Liver (tissue), 8 donors: ENCODE measurements at regions not wholly inside any gene's neighbourhood (a gene's known extent, or its start where the extent isn't known, plus 50 kb on each side); places are given as distances from the start of the nearest gene placed in this dataset.

Experiments used
- DNase-seq: peaks from one replicate; pipeline ENCODE4 v3.0.0-alpha.2; 2017; ENCODE audit warnings: low spot score
- H3K27ac ChIP-seq, 2 donors: one replicate each; pipeline ENCODE4 v1.7.0; 2013; ENCODE audit warnings: inconsistent platforms in 2 of 2, low read length in 2 of 2, control low read depth in 1 of 2, low read depth in 1 of 2, mild to moderate bottlenecking in 1 of 2
- H3K27me3 ChIP-seq, 4 donors: one replicate each; pipeline versions ENCODE4 v1.6.1 to v1.7.0; 2013; ENCODE audit warnings: low read length in 3 of 4, inconsistent platforms in 1 of 4, mild to moderate bottlenecking in 1 of 4, moderate library complexity in 1 of 4; ENCODE audit not compliant: control insufficient read depth in 4 of 4, insufficient read depth in 4 of 4
- H3K36me3 ChIP-seq, 4 donors: one replicate each; pipeline versions ENCODE4 v1.6.1 to v1.7.0; 2013; ENCODE audit warnings: low read length in 3 of 4, mild to moderate bottlenecking in 3 of 4, low read depth in 1 of 4, moderate library complexity in 1 of 4; ENCODE audit not compliant: control insufficient read depth in 4 of 4, insufficient read depth in 3 of 4
- H3K4me1 ChIP-seq, 4 donors: one replicate each; pipeline versions ENCODE4 v1.6.1 to v1.7.0; 2013; ENCODE audit warnings: low read length in 3 of 4, mild to moderate bottlenecking in 3 of 4, moderate library complexity in 1 of 4; ENCODE audit not compliant: control insufficient read depth in 4 of 4, insufficient read depth in 4 of 4
- H3K4me3 ChIP-seq, 3 donors: one replicate each; pipeline versions ENCODE4 v1.6.1 to v1.7.0; 2013; ENCODE audit warnings: low read length in 3 of 3, control low read depth in 1 of 3, low read depth in 1 of 3, mild to moderate bottlenecking in 1 of 3
- H3K9ac ChIP-seq, 2 donors: one replicate each; pipeline ENCODE4 v1.7.0; 2013; ENCODE audit warnings: low read length in 2 of 2, mild to moderate bottlenecking in 2 of 2, moderate library complexity in 2 of 2, control low read depth in 1 of 2, low read depth in 1 of 2
- H3K9me3 ChIP-seq, 4 donors: one replicate each; pipeline versions ENCODE4 v1.6.1 to v1.7.0; 2013; ENCODE audit warnings: low read length in 3 of 4; ENCODE audit not compliant: control insufficient read depth in 4 of 4
- ATF3 ChIP-seq: IDR thresholded peaks from 2 replicates; pipeline ENCODE4 v1.6.1; 2016; ENCODE audit warnings: antibody characterized with exemption
- CTCF ChIP-seq: fragments of 150-350 bp; IDR thresholded peaks from 2 replicates; pipeline ENCODE4 v1.5.1; 2017; ENCODE audit warnings: improper control_type of control experiment, low read depth, low read length; ENCODE audit not compliant: missing input control
- EGR1 ChIP-seq, 2 donors: IDR thresholded peaks; 2 replicates each; pipeline ENCODE4 v1.6.1; 2016 to 2018; ENCODE audit warnings: antibody characterized with exemption in 2 of 2, low read depth in 2 of 2
- FOXA2 ChIP-seq: IDR thresholded peaks from 2 replicates; pipeline ENCODE4 v1.6.1; 2016; ENCODE audit warnings: antibody characterized with exemption
- GABPA ChIP-seq, 2 donors: IDR thresholded peaks in 1 of 2; conservative IDR thresholded peaks in 1 of 2; 2 replicates each; pipeline ENCODE4 v1.6.1; 2016; ENCODE audit warnings: antibody characterized with exemption in 2 of 2, mild to moderate bottlenecking in 1 of 2, moderate library complexity in 1 of 2
- HNF4G ChIP-seq: IDR thresholded peaks from 2 replicates; pipeline ENCODE4 v1.6.1; 2016; ENCODE audit warnings: antibody characterized with exemption
- JUND ChIP-seq, 2 donors: IDR thresholded peaks; 2 replicates each; pipeline ENCODE4 v1.6.1; 2016; ENCODE audit warnings: antibody characterized with exemption in 2 of 2
- MAX ChIP-seq: IDR thresholded peaks from 2 replicates; pipeline ENCODE4 v1.6.1; 2016; ENCODE audit warnings: antibody characterized with exemption
- NR2F2 ChIP-seq: IDR thresholded peaks from 2 replicates; pipeline ENCODE4 v1.6.1; 2016; ENCODE audit warnings: antibody characterized with exemption
- RAD21 ChIP-seq, 2 donors: IDR thresholded peaks; 2 replicates each; pipeline ENCODE4 v1.6.1; 2016; ENCODE audit warnings: antibody characterized with exemption in 2 of 2, mild to moderate bottlenecking in 2 of 2
- REST ChIP-seq: IDR thresholded peaks from 2 replicates; pipeline ENCODE4 v1.6.1; 2016; ENCODE audit warnings: antibody characterized with exemption, mild to moderate bottlenecking
- RXRA ChIP-seq, 2 donors: IDR thresholded peaks; 2 replicates each; pipeline ENCODE4 v1.6.1; 2017 to 2018; ENCODE audit warnings: antibody characterized with exemption in 2 of 2, mild to moderate bottlenecking in 1 of 2
- SP1 ChIP-seq: IDR thresholded peaks from 2 replicates; pipeline ENCODE4 v1.6.1; 2018; ENCODE audit warnings: antibody characterized with exemption, mild to moderate bottlenecking
- TAF1 ChIP-seq: conservative IDR thresholded peaks from 2 replicates; pipeline ENCODE4 v1.6.1; 2016; ENCODE audit warnings: antibody characterized with exemption, mild to moderate bottlenecking
- YY1 ChIP-seq: IDR thresholded peaks from 2 replicates; pipeline ENCODE4 v1.6.1; 2016; ENCODE audit warnings: antibody characterized with exemption, mild to moderate bottlenecking
- ZBTB33 ChIP-seq: IDR thresholded peaks from 2 replicates; pipeline ENCODE4 v1.6.1; 2016; ENCODE audit warnings: antibody characterized with exemption
- WGBS: extraction: QIAGEN DNeasy Blood & Tissue Kit; methylation state at CpG from one replicate; pipeline ENCODE4 v1.1.7; 2013; 5-methylcytosine and 5-hydroxymethylcytosine counted together
- donor health status: healthy.
- donor health status: healthy.
- donor health status: healthy.
- donor health status: healthy.
- donor health status: healthy.

- no peaks in the 10 kb centered on the region for H3K9me3 ChIP-seq
- no peaks in the 10 kb centered on the region for H3K27me3 ChIP-seq
- 53% methylated on average over 3 of the region's 3 CpGs for WGBS
- no peaks in the 10 kb centered on the region for H3K4me1 ChIP-seq
- no peaks in the 10 kb centered on the region for H3K36me3 ChIP-seq
- H3K27ac ChIP-seq, result no peak overlapping the region
- H3K4me3 ChIP-seq, result no peak overlapping the region
- DNase-seq, result no peak
- TF ChIP-seq YY1 (no peak), RAD21 (IDR thresholded peaks at IDR 0.05) (no peak), GABPA (IDR thresholded peaks at IDR 0.05 in 1 of 2, conservative IDR thresholded peaks at IDR 0.05 in 1 of 2) (no peak), MAX (no peak), HNF4G (no peak), NR2F2 (no peak), ATF3 (no peak), JUND (IDR thresholded peaks at IDR 0.05) (no peak), REST (no peak), SP1 (no peak), RXRA (IDR thresholded peaks at IDR 0.05) (no peak), EGR1 (IDR thresholded peaks at IDR 0.05; ENCODE audit: low read depth in 2 of 2) (no peak), ZBTB33 (no peak), FOXA2 (no peak), CTCF (no peak), TAF1 (no peak)
- H3K9ac ChIP-seq, result no peak overlapping the region
These were observed 549.1 kb downstream of the MTRR start for GRCh38 chr5:8418049-8418426.
